ENCODE measurements at regions not wholly inside any gene's neighbourhood (a gene's known extent, or its start where the extent isn't known, plus 50 kb on each side); places are given as distances from the start of the nearest gene placed in this dataset.

GRCh38 chr3:118468801-118469200 lies 565.8 kb downstream of the IGSF11 start:
- no peaks in the 10 kb centered on the region for H3K79me2 ChIP-seq (ENCODE audit: control insufficient read depth, insufficient read depth, low read length, poor library complexity)
- H3K4me3 ChIP-seq (ENCODE audit: low read depth, low read length), result no peak overlapping the region
- H3K36me3 ChIP-seq (ENCODE audit: control insufficient read depth in 1 of 2, insufficient read depth in 2 of 2, low read length in 2 of 2), result no peaks in the 10 kb centered on the region
- no peak for DNase-seq
- H3K9ac ChIP-seq (ENCODE audit: low read length), result no peak overlapping the region
- H4K8ac ChIP-seq (ENCODE audit: low read depth, low read length), result no peak overlapping the region
- no peaks in the 10 kb centered on the region for H3K27me3 ChIP-seq (ENCODE audit: insufficient read depth, low read length)
- H3K27ac ChIP-seq (ENCODE audit: low read depth, low read length), result no peak overlapping the region
- H2AK5ac ChIP-seq (ENCODE audit: low read length), result no peak overlapping the region
- H2BK5ac ChIP-seq (ENCODE audit: low read depth, low read length, poor library complexity), result no peak overlapping the region
- H2BK120ac ChIP-seq (ENCODE audit: insufficient read depth, low read length, poor library complexity), result no peak overlapping the region
- H3K18ac ChIP-seq (ENCODE audit: low read length), result no peak overlapping the region
- no peaks in the 10 kb centered on the region for H3K79me1 ChIP-seq (ENCODE audit: low read length)
- H4K91ac ChIP-seq (ENCODE audit: low read depth, low read length), result no peak overlapping the region
- H3K4me2 ChIP-seq (ENCODE audit: low read length), result no peak overlapping the region
- H3K14ac ChIP-seq (ENCODE audit: low read length), result no peak overlapping the region
- H2BK12ac ChIP-seq (ENCODE audit: low read length), result no peak overlapping the region
- no peaks in the 10 kb centered on the region for H3K9me3 ChIP-seq (ENCODE audit: insufficient read depth, low read depth, low read length)
- no peaks in the 10 kb centered on the region for H3K4me1 ChIP-seq (ENCODE audit: control insufficient read depth in 1 of 2, insufficient read depth in 2 of 2, low read length in 2 of 2)
- H3K23ac ChIP-seq (ENCODE audit: low read length), result no peak overlapping the region
- H4K12ac ChIP-seq (ENCODE audit: low read depth, low read length), result no peak overlapping the region
- no peak overlapping the region for H2AFZ ChIP-seq (ENCODE audit: insufficient read depth, low read length, poor library complexity)
- no peak overlapping the region for H3K4ac ChIP-seq (ENCODE audit: low read depth, low read length)

DNA sequence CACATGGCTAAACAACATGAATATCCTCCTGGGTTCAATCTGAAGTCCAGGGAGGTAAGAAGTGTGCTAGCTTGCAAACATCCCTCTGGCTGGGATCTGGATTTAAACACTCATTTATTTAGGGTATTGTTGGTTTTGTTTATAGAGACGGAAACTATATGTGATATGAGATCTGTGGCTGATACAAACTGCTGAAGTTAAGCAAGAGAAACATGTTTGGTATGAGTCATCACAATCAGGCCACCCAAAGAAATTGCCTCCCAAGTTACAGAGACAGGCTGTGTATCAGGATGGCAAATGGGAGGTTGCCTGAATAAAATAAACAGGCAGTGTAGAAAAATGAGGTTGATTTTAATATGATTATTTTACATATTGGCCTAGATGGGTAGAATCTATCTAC lies 562.1 kb downstream of the IGSF11 start:
- Histone ChIP-seq H3K27ac (ENCODE audit: low read depth, low read length) (no peak overlapping the region), H3K79me1 (ENCODE audit: low read length) (no peaks in the 10 kb centered on the region), H3K4me1 (ENCODE audit: control insufficient read depth in 1 of 2, insufficient read depth in 2 of 2, low read length in 2 of 2) (no peaks in the 10 kb centered on the region), H4K91ac (ENCODE audit: low read depth, low read length) (no peak overlapping the region), H3K4ac (ENCODE audit: low read depth, low read length) (no peak overlapping the region), H4K8ac (ENCODE audit: low read depth, low read length) (no peak overlapping the region), H3K14ac (ENCODE audit: low read length) (no peak overlapping the region), H2AFZ (ENCODE audit: insufficient read depth, low read length, poor library complexity) (no peak overlapping the region), H2BK5ac (ENCODE audit: low read depth, low read length, poor library complexity) (no peak overlapping the region), H3K4me3 (ENCODE audit: low read depth, low read length) (no peak overlapping the region), H3K9me3 (ENCODE audit: insufficient read depth, low read depth, low read length) (no peaks in the 10 kb centered on the region), H4K12ac (ENCODE audit: low read depth, low read length) (no peak overlapping the region), H3K27me3 (ENCODE audit: insufficient read depth, low read length) (no peaks in the 10 kb centered on the region), H2BK120ac (ENCODE audit: insufficient read depth, low read length, poor library complexity) (no peak overlapping the region), H3K9ac (ENCODE audit: low read length) (no peak overlapping the region), H3K18ac (ENCODE audit: low read length) (no peak overlapping the region), H2AK5ac (ENCODE audit: low read length) (no peak overlapping the region), H3K79me2 (ENCODE audit: control insufficient read depth, insufficient read depth, low read length, poor library complexity) (no peaks in the 10 kb centered on the region), H3K4me2 (ENCODE audit: low read length) (no peak overlapping the region), H3K23ac (ENCODE audit: low read length) (no peak overlapping the region), H3K36me3 (ENCODE audit: control insufficient read depth in 1 of 2, insufficient read depth in 2 of 2, low read length in 2 of 2) (no peaks in the 10 kb centered on the region), H2BK12ac (ENCODE audit: low read length) (no peak overlapping the region)
- WGBS (ENCODE audit: extremely low coverage, insufficient coverage, insufficient read length), result no CpG with 5 or more reads among the region's 1 CpG
- DNase-seq, result peak in 1 of 2 donors; percentile 15

DNA sequence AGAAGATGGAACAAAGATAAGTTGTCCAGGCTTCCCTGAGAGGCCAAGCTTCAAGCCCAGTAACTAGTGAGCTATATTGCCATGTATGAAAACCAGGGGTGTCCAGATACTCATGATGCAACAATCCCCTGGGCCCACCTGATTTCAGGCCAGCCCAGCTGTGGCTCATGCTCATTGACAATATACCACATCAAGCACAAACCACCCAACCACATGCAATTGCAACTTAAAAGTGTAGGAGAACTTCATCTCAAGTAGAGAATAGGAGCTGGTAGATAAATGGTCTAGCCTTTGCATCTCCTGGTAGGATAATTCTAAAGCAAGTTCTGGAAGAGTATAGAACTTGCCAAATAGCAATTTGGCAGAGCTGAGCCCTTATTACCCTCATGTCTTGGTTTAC lies 561.3 kb downstream of the IGSF11 start:
- no peaks in the 10 kb centered on the region for H3K4me1 ChIP-seq (ENCODE audit: control insufficient read depth in 1 of 2, insufficient read depth in 2 of 2, low read length in 2 of 2)
- peak in 1 of 2 donors; percentile 2 for DNase-seq
- H4K91ac ChIP-seq (ENCODE audit: low read depth, low read length), result no peak overlapping the region
- no peak overlapping the region for H3K27ac ChIP-seq (ENCODE audit: low read depth, low read length)
- no peaks in the 10 kb centered on the region for H3K27me3 ChIP-seq (ENCODE audit: insufficient read depth, low read length)
- no peaks in the 10 kb centered on the region for H3K9me3 ChIP-seq (ENCODE audit: insufficient read depth, low read depth, low read length)
- no peaks in the 10 kb centered on the region for H3K36me3 ChIP-seq (ENCODE audit: control insufficient read depth in 1 of 2, insufficient read depth in 2 of 2, low read length in 2 of 2)
- H2AFZ ChIP-seq (ENCODE audit: insufficient read depth, low read length, poor library complexity), result no peak overlapping the region
- H3K4me3 ChIP-seq (ENCODE audit: low read depth, low read length), result no peak overlapping the region
- no peak overlapping the region for H3K23ac ChIP-seq (ENCODE audit: low read length)
- H3K18ac ChIP-seq (ENCODE audit: low read length), result no peak overlapping the region
- H3K4ac ChIP-seq (ENCODE audit: low read depth, low read length), result no peak overlapping the region
- H2BK12ac ChIP-seq (ENCODE audit: low read length), result no peak overlapping the region
- no peak overlapping the region for H3K14ac ChIP-seq (ENCODE audit: low read length)
- H3K9ac ChIP-seq (ENCODE audit: low read length), result no peak overlapping the region
- no peak overlapping the region for H4K8ac ChIP-seq (ENCODE audit: low read depth, low read length)
- no peak overlapping the region for H2AK5ac ChIP-seq (ENCODE audit: low read length)
- H3K79me2 ChIP-seq (ENCODE audit: control insufficient read depth, insufficient read depth, low read length, poor library complexity), result no peaks in the 10 kb centered on the region
- H3K79me1 ChIP-seq (ENCODE audit: low read length), result no peaks in the 10 kb centered on the region
- H2BK5ac ChIP-seq (ENCODE audit: low read depth, low read length, poor library complexity), result no peak overlapping the region
- H4K12ac ChIP-seq (ENCODE audit: low read depth, low read length), result no peak overlapping the region
- no peak overlapping the region for H3K4me2 ChIP-seq (ENCODE audit: low read length)
- no peak overlapping the region for H2BK120ac ChIP-seq (ENCODE audit: insufficient read depth, low read length, poor library complexity)

DNA sequence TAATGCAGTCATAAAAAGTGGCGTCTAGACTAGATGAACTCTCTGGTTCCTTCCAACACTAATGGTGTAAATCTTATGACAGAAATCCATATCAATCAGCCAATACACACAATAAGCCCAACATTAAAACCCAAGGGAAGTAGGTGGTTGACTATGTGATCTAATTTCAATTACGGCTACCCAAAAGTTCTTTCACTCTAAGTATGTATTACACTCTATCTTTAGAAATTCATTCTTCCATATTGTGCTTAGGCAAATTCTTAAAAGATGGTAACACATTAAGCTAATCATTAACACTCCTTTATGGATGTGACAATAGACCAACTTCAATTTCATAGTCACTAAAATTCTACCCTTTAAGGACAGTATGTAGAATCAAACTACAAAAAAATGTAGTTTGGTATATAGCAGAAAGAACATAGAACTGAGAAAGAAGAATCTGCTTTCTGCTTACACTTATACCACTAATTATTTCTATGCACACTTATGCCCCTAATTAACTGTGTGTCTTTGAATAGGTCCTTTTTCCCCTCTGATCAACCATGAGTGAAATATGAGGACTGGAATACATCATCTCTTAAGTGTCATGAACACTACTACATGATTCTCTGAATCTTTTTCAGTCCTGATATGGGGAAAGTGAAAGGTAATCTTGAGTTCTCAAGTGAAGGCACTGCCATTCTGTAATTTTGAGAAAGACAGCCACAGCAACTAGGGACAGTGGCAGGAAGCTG lies 557.6 kb downstream of the IGSF11 start:
- H3K14ac ChIP-seq (ENCODE audit: low read length), result no peak overlapping the region
- no CpG with 5 or more reads among the region's 2 CpGs for WGBS (ENCODE audit: extremely low coverage, insufficient coverage, insufficient read length)

More for the DNA sequence above, 557.6 kb downstream of the IGSF11 start:
- Histone ChIP-seq H4K8ac (ENCODE audit: low read depth, low read length) (no peak overlapping the region), H4K12ac (ENCODE audit: low read depth, low read length) (no peak overlapping the region), H3K23ac (ENCODE audit: low read length) (no peak overlapping the region), H4K91ac (ENCODE audit: low read depth, low read length) (no peak overlapping the region), H3K9me3 (ENCODE audit: insufficient read depth, low read depth, low read length) (no peaks in the 10 kb centered on the region), H3K27ac (ENCODE audit: low read depth, low read length) (no peak overlapping the region), H3K4me3 (ENCODE audit: low read depth, low read length) (no peak overlapping the region), H3K27me3 (ENCODE audit: insufficient read depth, low read length) (no peaks in the 10 kb centered on the region), H2AK5ac (ENCODE audit: low read length) (no peak overlapping the region), H3K4ac (ENCODE audit: low read depth, low read length) (no peak overlapping the region), H3K4me2 (ENCODE audit: low read length) (no peak overlapping the region), H2BK120ac (ENCODE audit: insufficient read depth, low read length, poor library complexity) (no peak overlapping the region), H3K79me1 (ENCODE audit: low read length) (no peaks in the 10 kb centered on the region), H3K36me3 (ENCODE audit: control insufficient read depth in 1 of 2, insufficient read depth in 2 of 2, low read length in 2 of 2) (no peaks in the 10 kb centered on the region), H2BK12ac (ENCODE audit: low read length) (no peak overlapping the region), H3K9ac (ENCODE audit: low read length) (no peak overlapping the region), H2AFZ (ENCODE audit: insufficient read depth, low read length, poor library complexity) (no peak overlapping the region), H3K4me1 (ENCODE audit: control insufficient read depth in 1 of 2, insufficient read depth in 2 of 2, low read length in 2 of 2) (peaks cover 4% of the 10 kb centered on the region in 2 experiments), H3K79me2 (ENCODE audit: control insufficient read depth, insufficient read depth, low read length, poor library complexity) (no peaks in the 10 kb centered on the region), H3K18ac (ENCODE audit: low read length) (no peak overlapping the region), H2BK5ac (ENCODE audit: low read depth, low read length, poor library complexity) (no peak overlapping the region)
- no peak for DNase-seq

Data from trophoblast cell (in vitro differentiated cells and primary cell).